Erythroblast (primary cell): ENCODE measurements at regions not wholly inside any gene's neighbourhood (a gene's known extent, or its start where the extent isn't known, plus 50 kb on each side); places are given as distances from the start of the nearest gene placed in this dataset.

Experiments used
- GATA1 ChIP-seq: IDR thresholded peaks from 2 replicates; pipeline ENCODE4 v1.6.1; 2011; ENCODE audit warnings: low read depth, mild to moderate bottlenecking, control low read depth, low read length, moderate library complexity
- POLR2A ChIP-seq: IDR thresholded peaks from 2 replicates; pipeline ENCODE4 v1.6.1; 2011; ENCODE audit warnings: mild to moderate bottlenecking, low read length

- TF ChIP-seq POLR2A (no peak), GATA1 (no peak)
Observed at GRCh38 chr12:109655578-109655977, 58.0 kb upstream of the FAM222A start.
